ENCODE measurements at regions not wholly inside any gene's neighbourhood (a gene's known extent, or its start where the extent isn't known, plus 50 kb on each side); places are given as distances from the start of the nearest gene placed in this dataset.

GRCh38 chr4:63607169-63607872 is 801.9 kb downstream of the TECRL start:
- TF ChIP-seq POLR2A (IDR thresholded peaks at IDR 0.05) (no peak), POLR2AphosphoS5 (IDR thresholded peaks at IDR 0.05) (no peak), EP300 (IDR thresholded peaks at IDR 0.05) (no peak), CTCF (IDR thresholded peaks at IDR 0.05) (no peak)
- no peak overlapping the region for H3K4me3 ChIP-seq
- DNase-seq (no peak), ATAC-seq (ENCODE audit: low FRiP score in 2 of 2) (no peak)
- no peaks in the 10 kb centered on the region for H3K9me3 ChIP-seq
- WGBS, 2 donors: 65 to 68% methylated on average over 4 to 9 of the region's 9 CpGs
- no peaks in the 10 kb centered on the region for H3K27me3 ChIP-seq
- no peaks in the 10 kb centered on the region for H3K4me1 ChIP-seq
- no peak overlapping the region for H3K27ac ChIP-seq
- no peaks in the 10 kb centered on the region for H3K36me3 ChIP-seq

GRCh38 chr4:63589796-63590195 is 819.5 kb downstream of the TECRL start:
- Histone ChIP-seq H3K9me3 (peaks cover 0 to 3% (median 2%) of the 10 kb centered on the region in 4 donors), H3K27me3 (no peaks in the 10 kb centered on the region), H3K27ac (no peak overlapping the region), H3K36me3 (no peaks in the 10 kb centered on the region), H3K4me3 (no peak overlapping the region), H3K4me1 (no peaks in the 10 kb centered on the region)
- no peak for DNase-seq
- TF ChIP-seq EP300 (IDR thresholded peaks at IDR 0.05): no peak
- no peak for TF ChIP-seq POLR2A (IDR thresholded peaks at IDR 0.05)
- TF ChIP-seq CTCF (IDR thresholded peaks at IDR 0.05): no peak
- no peak for TF ChIP-seq POLR2AphosphoS5 (IDR thresholded peaks at IDR 0.05)
- 50 to 54% methylated on average over 6 of the region's 6 CpGs for WGBS, 2 donors
- no peak for ATAC-seq (ENCODE audit: low FRiP score in 2 of 2)

GRCh38 chr4:63583561-63583960 is 825.7 kb downstream of the TECRL start:
- Histone ChIP-seq H3K27ac (no peak overlapping the region), H3K4me1 (no peaks in the 10 kb centered on the region), H3K4me3 (no peak overlapping the region), H3K27me3 (no peaks in the 10 kb centered on the region), H3K9me3 (no peaks in the 10 kb centered on the region), H3K36me3 (no peaks in the 10 kb centered on the region)
- WGBS, 2 donors: 83 to 86% methylated on average over 2 of the region's 2 CpGs
- no peak for DNase-seq
- no peak for TF ChIP-seq POLR2AphosphoS5 (IDR thresholded peaks at IDR 0.05)
- no peak for TF ChIP-seq POLR2A (IDR thresholded peaks at IDR 0.05)
- no peak for TF ChIP-seq EP300 (IDR thresholded peaks at IDR 0.05)
- TF ChIP-seq CTCF (IDR thresholded peaks at IDR 0.05): no peak
- ATAC-seq (ENCODE audit: low FRiP score in 2 of 2): no peak

DNA sequence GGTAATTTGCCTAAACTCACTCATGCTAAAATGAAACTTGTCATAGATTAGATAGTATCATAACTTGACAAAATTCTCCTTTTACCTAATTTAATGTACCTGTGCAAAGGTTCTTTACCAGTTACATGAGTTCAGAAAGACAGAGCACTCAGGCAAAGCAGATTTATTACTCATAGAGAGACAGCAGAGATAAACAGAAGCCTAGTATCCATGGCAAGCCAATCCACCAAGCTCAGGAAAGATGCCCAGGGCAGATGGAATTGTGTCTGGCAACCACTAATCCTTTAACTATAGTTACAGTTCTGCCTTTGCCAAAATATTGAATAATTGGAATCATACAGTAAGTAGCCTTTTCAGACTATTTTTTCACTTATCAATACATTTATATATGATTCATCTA is 826.2 kb downstream of the TECRL start:
- no peaks in the 10 kb centered on the region for H3K27me3 ChIP-seq
- no peak overlapping the region for H3K4me3 ChIP-seq
- H3K4me1 ChIP-seq: no peaks in the 10 kb centered on the region
- no peak for TF ChIP-seq POLR2AphosphoS5 (IDR thresholded peaks at IDR 0.05)
- TF ChIP-seq CTCF (IDR thresholded peaks at IDR 0.05): no peak
- TF ChIP-seq EP300 (IDR thresholded peaks at IDR 0.05): no peak
- no peak for TF ChIP-seq POLR2A (IDR thresholded peaks at IDR 0.05)
- no peak for DNase-seq
- H3K36me3 ChIP-seq: no peaks in the 10 kb centered on the region
- H3K9me3 ChIP-seq: peaks cover 0 to 4% (median 0%) of the 10 kb centered on the region in 4 donors
- no peak for ATAC-seq (ENCODE audit: low FRiP score in 2 of 2)
- no peak overlapping the region for H3K27ac ChIP-seq
